ENCODE measurements at regions not wholly inside any gene's neighbourhood (a gene's known extent, or its start where the extent isn't known, plus 50 kb on each side); places are given as distances from the start of the nearest gene placed in this dataset.

GRCh38 chr1:63134501-63135173, 187.7 kb upstream of the FOXD3 start:
- TF ChIP-seq, protein P1, sequence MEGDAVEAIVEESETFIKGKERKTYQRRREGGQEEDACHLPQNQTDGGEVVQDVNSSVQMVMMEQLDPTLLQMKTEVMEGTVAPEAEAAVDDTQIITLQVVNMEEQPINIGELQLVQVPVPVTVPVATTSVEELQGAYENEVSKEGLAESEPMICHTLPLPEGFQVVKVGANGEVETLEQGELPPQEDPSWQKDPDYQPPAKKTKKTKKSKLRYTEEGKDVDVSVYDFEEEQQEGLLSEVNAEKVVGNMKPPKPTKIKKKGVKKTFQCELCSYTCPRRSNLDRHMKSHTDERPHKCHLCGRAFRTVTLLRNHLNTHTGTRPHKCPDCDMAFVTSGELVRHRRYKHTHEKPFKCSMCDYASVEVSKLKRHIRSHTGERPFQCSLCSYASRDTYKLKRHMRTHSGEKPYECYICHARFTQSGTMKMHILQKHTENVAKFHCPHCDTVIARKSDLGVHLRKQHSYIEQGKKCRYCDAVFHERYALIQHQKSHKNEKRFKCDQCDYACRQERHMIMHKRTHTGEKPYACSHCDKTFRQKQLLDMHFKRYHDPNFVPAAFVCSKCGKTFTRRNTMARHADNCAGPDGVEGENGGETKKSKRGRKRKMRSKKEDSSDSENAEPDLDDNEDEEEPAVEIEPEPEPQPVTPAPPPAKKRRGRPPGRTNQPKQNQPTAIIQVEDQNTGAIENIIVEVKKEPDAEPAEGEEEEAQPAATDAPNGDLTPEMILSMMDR (IDR thresholded peaks at IDR 0.05; ENCODE audit: poor library complexity, severe bottlenecking), result no peak
- TF ChIP-seq EZH2 (IDR thresholded peaks at IDR 0.05; ENCODE audit: borderline replicate concordance, insufficient read depth, low read length, poor library complexity, severe bottlenecking) (no peak), EP300 (conservative IDR thresholded peaks at IDR 0.05; ENCODE audit: poor library complexity, severe bottlenecking) (no peak), TAF1 (IDR thresholded peaks at IDR 0.05; ENCODE audit: low read depth) (no peak), POLR2AphosphoS5 (IDR thresholded peaks at IDR 0.05) (no peak), SMC3 (conservative IDR thresholded peaks at IDR 0.05; ENCODE audit: poor library complexity) (no peak)

Data from neural cell (in vitro differentiated cells).